ENCODE measurements at regions not wholly inside any gene's neighbourhood (a gene's known extent, or its start where the extent isn't known, plus 50 kb on each side); places are given as distances from the start of the nearest gene placed in this dataset.
A peak's percentile ranks its signal among the peaks of the same experiment; 100 is the strongest.

DNA sequence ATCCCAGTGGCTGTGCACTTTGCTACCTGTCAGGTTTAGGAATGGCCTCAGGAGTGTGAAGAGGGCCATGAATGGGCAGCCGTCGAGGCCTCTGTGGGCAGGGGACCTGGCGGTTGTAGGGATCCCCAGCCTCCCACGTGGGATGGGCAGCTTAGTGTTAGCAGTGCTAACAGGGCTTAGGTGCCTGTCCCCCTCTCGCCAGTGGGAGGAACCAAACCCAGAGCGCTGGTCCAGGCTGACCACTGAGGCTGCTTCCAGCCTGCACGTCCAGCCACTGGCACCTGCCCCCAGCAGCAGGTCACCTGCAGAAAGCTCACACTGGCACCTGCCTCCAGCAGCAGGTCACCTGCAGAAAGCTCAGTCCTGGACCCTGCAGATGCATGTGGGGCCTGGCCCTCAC lies 162.2 kb upstream of the CIBAR2 start:
- TF ChIP-seq POLR2AphosphoS5 (IDR thresholded peaks at IDR 0.05; ENCODE audit: low read depth, low read length) = no peak
- TF ChIP-seq POLR2A (IDR thresholded peaks at IDR 0.05; ENCODE audit: low read depth, low read length) = no peak
- TF ChIP-seq SPI1 (IDR thresholded peaks at IDR 0.05; ENCODE audit: low read depth, low read length) = no peak
- TF ChIP-seq POU2F2 (IDR thresholded peaks at IDR 0.05; ENCODE audit: low read depth, low read length) = no peak
- no peak for TF ChIP-seq PAX5 (IDR thresholded peaks at IDR 0.05; ENCODE audit: insufficient read depth, low read length, severe bottlenecking)
- no peak for TF ChIP-seq TAF1 (IDR thresholded peaks at IDR 0.05; ENCODE audit: low read depth, low read length)
- FAIRE-seq (no peak), DNase-seq (ENCODE audit: insufficient read length, low spot score) (no peak)

GRCh38 chr16:85274924-85275323 lies 162.7 kb upstream of the CIBAR2 start:
- no peak for TF ChIP-seq TAF1 (IDR thresholded peaks at IDR 0.05; ENCODE audit: low read depth, low read length)
- no peak for TF ChIP-seq POU2F2 (IDR thresholded peaks at IDR 0.05; ENCODE audit: low read depth, low read length)
- TF ChIP-seq SPI1 (IDR thresholded peaks at IDR 0.05; ENCODE audit: low read depth, low read length) = no peak
- no peak for TF ChIP-seq POLR2A (IDR thresholded peaks at IDR 0.05; ENCODE audit: low read depth, low read length)
- TF ChIP-seq POLR2AphosphoS5 (IDR thresholded peaks at IDR 0.05; ENCODE audit: low read depth, low read length) = no peak
- TF ChIP-seq PAX5 (IDR thresholded peaks at IDR 0.05; ENCODE audit: insufficient read depth, low read length, severe bottlenecking) = no peak
- DNase-seq (ENCODE audit: insufficient read length, low spot score) = no peak
- FAIRE-seq = no peak

- FAIRE-seq (peak; percentile 90), DNase-seq (ENCODE audit: insufficient read length, low spot score) (peak; percentile 98)
- no peak for TF ChIP-seq SPI1 (IDR thresholded peaks at IDR 0.05; ENCODE audit: low read depth, low read length)
- 0 out of 2 replicates have a peak, but pooled peaks have one; percentile 30 for TF ChIP-seq POU2F2 (IDR thresholded peaks at IDR 0.05; ENCODE audit: low read depth, low read length)
- no peak for TF ChIP-seq TAF1 (IDR thresholded peaks at IDR 0.05; ENCODE audit: low read depth, low read length)
Observed at GRCh38 chr16:85275533-85276249, 163.4 kb upstream of the CIBAR2 start.

- FAIRE-seq (no peak), DNase-seq (ENCODE audit: insufficient read length, low spot score) (no peak)
- TF ChIP-seq POU2F2 (IDR thresholded peaks at IDR 0.05; ENCODE audit: low read depth, low read length) = no peak
- no peak for TF ChIP-seq PAX5 (IDR thresholded peaks at IDR 0.05; ENCODE audit: insufficient read depth, low read length, severe bottlenecking)
- TF ChIP-seq TAF1 (IDR thresholded peaks at IDR 0.05; ENCODE audit: low read depth, low read length) = no peak
- no peak for TF ChIP-seq SPI1 (IDR thresholded peaks at IDR 0.05; ENCODE audit: low read depth, low read length)
- TF ChIP-seq POLR2A (IDR thresholded peaks at IDR 0.05; ENCODE audit: low read depth, low read length) = no peak
- TF ChIP-seq POLR2AphosphoS5 (IDR thresholded peaks at IDR 0.05; ENCODE audit: low read depth, low read length) = no peak
Observed at GRCh38 chr16:85276258-85276657, 164.0 kb upstream of the CIBAR2 start.

GRCh38 chr16:85276721-85277120 lies 164.4 kb upstream of the CIBAR2 start:
- no peak for FAIRE-seq
- TF ChIP-seq POLR2A (IDR thresholded peaks at IDR 0.05; ENCODE audit: low read depth, low read length) = no peak
- TF ChIP-seq SPI1 (IDR thresholded peaks at IDR 0.05; ENCODE audit: low read depth, low read length) = no peak
- no peak for TF ChIP-seq POLR2AphosphoS5 (IDR thresholded peaks at IDR 0.05; ENCODE audit: low read depth, low read length)
- no peak for TF ChIP-seq POU2F2 (IDR thresholded peaks at IDR 0.05; ENCODE audit: low read depth, low read length)
- no peak for TF ChIP-seq PAX5 (IDR thresholded peaks at IDR 0.05; ENCODE audit: insufficient read depth, low read length, severe bottlenecking)
- no peak for TF ChIP-seq TAF1 (IDR thresholded peaks at IDR 0.05; ENCODE audit: low read depth, low read length)
- no peak for DNase-seq (ENCODE audit: insufficient read length, low spot score)

DNA sequence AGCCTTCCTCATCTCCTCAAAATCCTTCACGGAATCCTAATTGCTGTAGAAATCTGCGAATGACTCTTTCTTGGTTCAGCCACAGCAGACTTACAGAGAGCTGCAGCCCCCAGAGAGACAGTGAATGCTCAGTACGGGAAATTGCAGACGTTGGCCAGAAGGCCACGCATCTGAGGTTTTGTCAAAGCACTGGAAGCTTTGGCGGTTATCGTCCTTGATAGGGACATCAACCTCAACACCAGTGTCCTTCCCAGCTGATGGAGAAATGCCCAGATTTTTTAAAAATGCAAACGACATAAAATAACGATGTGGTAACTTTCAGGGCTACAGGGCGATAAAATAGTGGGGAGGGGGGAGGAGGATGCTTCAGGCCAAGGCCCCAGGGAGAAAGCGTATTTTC lies 166.6 kb upstream of the CIBAR2 start:
- TF ChIP-seq TAF1 (IDR thresholded peaks at IDR 0.05; ENCODE audit: low read depth, low read length) (no peak), PAX5 (IDR thresholded peaks at IDR 0.05; ENCODE audit: insufficient read depth, low read length, severe bottlenecking) (no peak), POLR2AphosphoS5 (IDR thresholded peaks at IDR 0.05; ENCODE audit: low read depth, low read length) (no peak), SPI1 (IDR thresholded peaks at IDR 0.05; ENCODE audit: low read depth, low read length) (no peak), POU2F2 (IDR thresholded peaks at IDR 0.05; ENCODE audit: low read depth, low read length) (no peak), POLR2A (IDR thresholded peaks at IDR 0.05; ENCODE audit: low read depth, low read length) (no peak)
- no peak for DNase-seq (ENCODE audit: insufficient read length, low spot score)
- FAIRE-seq = no peak

DNA sequence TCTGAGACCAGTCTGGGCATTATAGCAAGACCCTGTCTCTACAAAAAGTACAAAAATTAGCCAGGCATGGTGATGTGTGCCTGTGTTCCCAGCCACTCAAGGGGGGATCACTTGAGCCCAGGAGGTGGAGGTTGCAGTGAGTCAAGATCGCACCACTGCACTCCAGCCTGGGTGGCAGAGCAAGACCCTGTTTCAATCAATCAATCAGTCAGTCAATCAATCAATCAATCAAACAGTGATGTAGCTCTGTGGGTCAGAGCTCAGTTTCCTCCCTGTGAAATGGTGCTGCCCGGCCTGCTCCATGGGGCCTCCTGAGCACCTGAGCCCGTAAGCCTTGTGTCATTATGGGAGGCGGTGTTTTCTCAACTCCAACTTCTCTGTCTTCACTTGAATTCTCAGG lies 167.1 kb upstream of the CIBAR2 start:
- no peak for FAIRE-seq
- no peak for DNase-seq (ENCODE audit: insufficient read length, low spot score)
- TF ChIP-seq SPI1 (IDR thresholded peaks at IDR 0.05; ENCODE audit: low read depth, low read length) = no peak
- TF ChIP-seq POLR2AphosphoS5 (IDR thresholded peaks at IDR 0.05; ENCODE audit: low read depth, low read length) = no peak
- TF ChIP-seq TAF1 (IDR thresholded peaks at IDR 0.05; ENCODE audit: low read depth, low read length) = no peak
- TF ChIP-seq POLR2A (IDR thresholded peaks at IDR 0.05; ENCODE audit: low read depth, low read length) = no peak
- TF ChIP-seq PAX5 (IDR thresholded peaks at IDR 0.05; ENCODE audit: insufficient read depth, low read length, severe bottlenecking) = no peak

- no peak for DNase-seq (ENCODE audit: insufficient read length, low spot score)
- no peak for FAIRE-seq
- no peak for TF ChIP-seq SPI1 (IDR thresholded peaks at IDR 0.05; ENCODE audit: low read depth, low read length)
Observed at GRCh38 chr16:85279825-85280545, 167.7 kb upstream of the CIBAR2 start.

GRCh38 chr16:85281181-85281580 lies 168.9 kb upstream of the CIBAR2 start:
- no peak for TF ChIP-seq POLR2A (IDR thresholded peaks at IDR 0.05; ENCODE audit: low read depth, low read length)
- no peak for TF ChIP-seq PAX5 (IDR thresholded peaks at IDR 0.05; ENCODE audit: insufficient read depth, low read length, severe bottlenecking)
- no peak for TF ChIP-seq POLR2AphosphoS5 (IDR thresholded peaks at IDR 0.05; ENCODE audit: low read depth, low read length)
- TF ChIP-seq TAF1 (IDR thresholded peaks at IDR 0.05; ENCODE audit: low read depth, low read length) = no peak
- no peak for TF ChIP-seq SPI1 (IDR thresholded peaks at IDR 0.05; ENCODE audit: low read depth, low read length)
- no peak for TF ChIP-seq POU2F2 (IDR thresholded peaks at IDR 0.05; ENCODE audit: low read depth, low read length)
- FAIRE-seq (no peak), DNase-seq (ENCODE audit: insufficient read length, low spot score) (no peak)

- DNase-seq (ENCODE audit: insufficient read length, low spot score) (no peak), FAIRE-seq (no peak)
- TF ChIP-seq TAF1 (IDR thresholded peaks at IDR 0.05; ENCODE audit: low read depth, low read length) = no peak
- no peak for TF ChIP-seq POLR2A (IDR thresholded peaks at IDR 0.05; ENCODE audit: low read depth, low read length)
- no peak for TF ChIP-seq POLR2AphosphoS5 (IDR thresholded peaks at IDR 0.05; ENCODE audit: low read depth, low read length)
- no peak for TF ChIP-seq PAX5 (IDR thresholded peaks at IDR 0.05; ENCODE audit: insufficient read depth, low read length, severe bottlenecking)
- no peak for TF ChIP-seq POU2F2 (IDR thresholded peaks at IDR 0.05; ENCODE audit: low read depth, low read length)
- no peak for TF ChIP-seq SPI1 (IDR thresholded peaks at IDR 0.05; ENCODE audit: low read depth, low read length)
Observed at GRCh38 chr16:85282842-85283241, 170.6 kb upstream of the CIBAR2 start.

All from GM12891 (cell line).